ENCODE measurements at regions not wholly inside any gene's neighbourhood (a gene's known extent, or its start where the extent isn't known, plus 50 kb on each side); places are given as distances from the start of the nearest gene placed in this dataset.

DNA sequence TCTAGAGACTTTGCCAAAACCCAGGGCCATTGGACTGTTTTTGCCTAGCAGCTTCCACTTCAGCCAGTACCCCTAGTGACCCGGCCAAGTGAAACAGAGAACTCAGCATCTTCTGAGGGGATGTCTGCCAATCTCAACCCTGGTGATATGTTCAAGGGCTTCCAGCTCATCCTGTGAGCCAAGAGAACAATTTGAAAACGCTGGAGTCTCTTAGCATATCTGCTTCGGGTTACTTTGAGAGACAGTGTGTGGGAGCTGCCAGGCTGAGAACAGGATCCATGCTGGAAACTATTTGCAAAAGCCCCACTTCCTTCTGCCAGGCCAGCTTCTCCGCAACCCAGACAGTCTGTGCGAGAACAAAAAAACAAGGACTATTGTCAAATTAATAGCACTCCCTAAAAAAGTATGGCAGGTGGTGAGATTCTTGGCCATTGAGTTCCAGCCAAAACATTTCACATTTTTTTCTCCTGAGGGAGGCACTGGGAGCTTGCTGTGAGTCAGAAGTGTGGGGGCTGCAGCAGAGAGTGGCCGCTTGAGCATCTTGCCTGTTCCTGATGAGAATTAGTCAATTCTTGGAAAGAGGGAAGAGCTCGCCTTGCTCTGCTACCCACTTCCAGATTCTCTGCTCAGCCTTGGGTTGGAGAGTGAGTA, 395.6 kb upstream of the TRIB2 start:
- TF ChIP-seq POLR2AphosphoS5 (IDR thresholded peaks at IDR 0.05; ENCODE audit: low read depth, low read length) (no peak), POLR2A (IDR thresholded peaks at IDR 0.05; ENCODE audit: low read depth, low read length) (no peak), TAF1 (IDR thresholded peaks at IDR 0.05; ENCODE audit: low read depth, low read length) (no peak), SPI1 (IDR thresholded peaks at IDR 0.05; ENCODE audit: low read depth, low read length) (no peak), PAX5 (IDR thresholded peaks at IDR 0.05; ENCODE audit: insufficient read depth, low read length, severe bottlenecking) (no peak)
